HuH-7 (cell line): ENCODE measurements at regions not wholly inside any gene's neighbourhood (a gene's known extent, or its start where the extent isn't known, plus 50 kb on each side); places are given as distances from the start of the nearest gene placed in this dataset.
"Not testable (repeated sequence)": the region's sequence is repeated elsewhere in the genome, so short reads cannot be mapped to it uniquely, and the experiment has no call there.

Source experiments
- DNase-seq: peaks from one replicate; pipeline ENCODE4 v3.0.0; 2011; ENCODE audit warnings: low spot score

DNA sequence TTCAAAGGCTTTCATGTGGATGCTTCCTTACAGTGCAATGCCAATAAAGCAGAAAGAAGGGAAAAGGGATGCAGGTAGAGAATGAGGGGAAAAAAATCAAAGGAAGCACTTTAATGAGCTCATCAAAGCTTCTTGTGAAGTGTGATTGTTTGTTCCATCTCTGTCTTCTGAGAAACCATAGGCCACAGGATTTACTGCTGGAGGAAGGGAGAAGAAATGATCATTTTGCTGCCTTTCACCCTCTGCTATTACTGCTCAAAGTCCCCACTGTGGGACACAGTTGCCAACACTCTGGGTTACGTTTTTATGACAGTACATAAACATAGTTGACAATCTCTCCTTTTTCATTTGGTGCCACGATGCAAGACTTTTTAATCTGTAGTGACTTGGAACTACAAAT is 558.0 kb upstream of the TECRL start:
- no peak for DNase-seq

DNA sequence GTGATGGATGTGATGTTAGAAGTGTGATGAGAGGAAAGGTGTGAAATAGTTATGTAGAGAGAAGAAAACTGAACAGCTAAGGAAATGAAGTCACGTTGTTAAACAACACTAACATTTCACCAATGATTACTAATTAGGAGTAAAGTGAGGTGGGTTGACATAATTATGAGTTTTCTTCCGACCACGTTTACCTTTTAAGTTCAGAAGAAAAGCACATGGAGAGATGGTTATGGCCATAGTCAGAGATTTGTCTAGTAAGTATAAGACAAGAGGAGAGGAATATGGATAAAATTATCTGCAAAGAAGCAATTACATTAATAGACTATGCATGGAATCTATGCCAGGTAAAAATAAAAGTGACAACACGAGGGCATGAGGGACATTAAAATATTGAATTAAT is 551.3 kb upstream of the TECRL start:
- DNase-seq, result no peak

GRCh38 chr4:64940698-64941097 is 531.4 kb upstream of the TECRL start:
- DNase-seq, result no peak

DNA sequence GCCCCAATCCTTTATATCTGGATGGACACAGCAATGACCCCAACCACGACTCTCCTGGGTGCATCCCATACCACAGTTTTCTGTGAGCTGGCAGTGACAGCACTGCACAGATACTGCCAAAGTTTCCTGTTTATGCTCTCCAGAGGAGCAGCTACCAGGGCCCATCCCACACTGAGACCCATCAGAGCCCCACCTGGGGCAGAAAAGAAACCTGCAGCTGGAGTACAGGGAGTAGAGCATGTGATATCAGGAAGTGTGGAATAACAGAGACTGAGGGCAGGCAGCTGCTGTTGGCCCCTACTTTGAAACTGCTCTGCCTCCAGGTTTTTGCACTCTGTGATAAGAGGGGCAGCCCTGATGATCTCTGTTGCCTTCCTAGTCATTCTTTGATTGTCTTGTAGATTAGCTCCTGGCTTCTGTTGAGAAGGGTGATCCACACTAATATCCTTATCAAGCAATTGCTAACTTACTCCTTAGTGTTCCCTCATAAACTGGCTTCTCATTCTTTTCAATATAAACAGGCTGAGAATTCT is 526.3 kb upstream of the TECRL start:
- DNase-seq, result no peak

- no peak for DNase-seq
Measured at GRCh38 chr4:64911846-64912245, 502.6 kb upstream of the TECRL start.

GRCh38 chr4:64903986-64904385 is 494.7 kb upstream of the TECRL start:
- no peak for DNase-seq

GRCh38 chr4:64899563-64899962 is 490.3 kb upstream of the TECRL start:
- DNase-seq, result no peak

- not testable (repeated sequence) for DNase-seq
Measured at GRCh38 chr4:64899030-64899429, 489.8 kb upstream of the TECRL start.

- DNase-seq, result no peak
Measured at GRCh38 chr4:64897683-64898082, 488.4 kb upstream of the TECRL start.

DNA sequence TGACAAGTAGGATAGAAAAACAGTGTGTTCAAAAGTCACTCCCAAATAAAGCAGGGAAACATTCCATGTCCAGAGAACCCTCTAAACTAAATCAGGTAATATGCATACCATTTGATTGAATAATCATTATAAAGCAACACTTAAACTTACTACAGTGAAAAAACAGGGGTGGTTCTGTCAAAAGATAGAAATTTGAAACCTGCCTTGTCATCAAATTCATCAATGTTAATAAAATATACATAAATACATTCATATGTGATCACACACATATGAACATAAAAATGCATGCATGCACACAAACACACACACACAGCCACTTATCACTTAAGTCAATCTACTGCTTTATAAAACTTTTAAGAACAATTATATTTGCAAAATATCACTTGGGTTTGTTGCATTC is 485.8 kb upstream of the TECRL start:
- DNase-seq, result no peak

- no peak for DNase-seq
Measured at GRCh38 chr4:64893205-64893604, 484.0 kb upstream of the TECRL start.

GRCh38 chr4:64889906-64890610 is 480.8 kb upstream of the TECRL start:
- DNase-seq, result no peak

DNA sequence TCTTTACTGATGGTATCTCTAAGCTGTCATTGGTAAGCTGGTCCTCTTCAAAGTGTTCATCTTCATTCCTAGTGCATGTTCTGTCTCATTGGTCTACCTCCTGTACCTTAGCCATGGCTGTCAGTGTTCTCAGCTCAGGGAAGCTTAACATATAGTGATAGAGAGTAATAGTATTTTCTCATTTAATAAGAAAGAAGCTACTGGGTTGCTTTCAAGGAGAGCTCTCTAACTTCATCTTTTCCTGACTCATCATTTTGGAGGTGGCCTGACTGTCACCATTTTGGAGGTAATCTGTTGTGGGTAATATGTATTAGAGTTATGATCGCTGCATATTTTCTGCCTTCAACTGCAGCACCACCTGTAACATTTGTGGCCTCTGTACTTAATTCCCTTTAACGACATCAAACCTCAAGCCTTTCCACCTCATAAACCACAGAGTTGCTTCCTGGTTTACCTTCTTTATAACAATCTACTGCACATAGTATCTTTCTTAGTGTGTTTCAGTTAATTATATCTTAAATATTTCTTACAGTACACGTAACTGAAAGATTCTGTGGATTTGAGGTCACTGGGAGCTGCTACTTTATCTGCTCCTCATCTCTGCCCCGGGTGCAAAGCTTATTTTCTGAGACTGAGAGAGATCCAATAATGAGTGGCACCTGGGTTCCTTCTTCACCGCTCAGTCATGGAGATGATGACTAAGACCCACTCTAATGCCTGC is 474.0 kb upstream of the TECRL start:
- no peak for DNase-seq

- DNase-seq, result no peak
Measured at GRCh38 chr4:64882311-64883086, 473.2 kb upstream of the TECRL start.

DNA sequence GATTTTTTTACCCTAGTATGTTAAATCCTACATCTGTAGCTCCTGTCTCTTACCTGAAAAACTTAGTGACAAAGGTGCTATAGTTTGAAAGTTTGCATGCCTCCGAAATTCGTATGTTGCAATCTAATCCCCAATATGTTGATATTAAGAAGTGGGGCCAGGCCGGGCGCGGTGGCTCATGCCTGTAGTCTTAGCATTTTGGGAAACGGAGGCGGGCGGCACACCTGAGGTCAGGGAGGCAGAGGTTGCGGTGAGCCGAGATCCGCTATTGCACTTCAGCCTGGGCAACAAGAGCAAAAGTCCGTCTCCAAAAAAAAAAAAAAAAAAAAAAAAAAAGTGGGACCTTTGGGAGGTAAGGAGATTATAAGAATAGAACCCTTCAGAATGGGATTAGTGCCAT is 471.3 kb upstream of the TECRL start:
- no peak for DNase-seq

- no peak for DNase-seq
Measured at GRCh38 chr4:64876021-64876420, 466.8 kb upstream of the TECRL start.

GRCh38 chr4:64870558-64870957 is 461.3 kb upstream of the TECRL start:
- no peak for DNase-seq

GRCh38 chr4:64857815-64858214 is 448.6 kb upstream of the TECRL start:
- DNase-seq, result no peak

DNA sequence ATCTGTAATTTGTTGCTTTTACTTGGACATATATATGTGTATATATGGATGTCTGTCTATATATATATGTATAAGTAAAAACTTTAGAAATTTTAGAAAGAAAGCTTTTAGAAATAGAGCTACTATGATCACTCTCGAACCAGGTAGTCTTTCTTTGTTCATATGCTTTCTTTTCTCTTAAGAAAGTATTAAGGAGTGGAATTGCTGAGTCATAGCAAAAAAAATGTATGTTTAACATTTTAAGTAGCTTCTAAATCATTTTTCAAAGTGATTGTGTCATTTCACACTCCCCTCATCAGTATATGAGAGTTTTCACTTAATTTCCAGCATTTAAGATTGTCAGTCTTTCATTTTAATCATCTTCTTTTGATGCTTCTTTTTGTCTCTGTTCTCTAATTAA is 447.9 kb upstream of the TECRL start:
- DNase-seq, result no peak

DNA sequence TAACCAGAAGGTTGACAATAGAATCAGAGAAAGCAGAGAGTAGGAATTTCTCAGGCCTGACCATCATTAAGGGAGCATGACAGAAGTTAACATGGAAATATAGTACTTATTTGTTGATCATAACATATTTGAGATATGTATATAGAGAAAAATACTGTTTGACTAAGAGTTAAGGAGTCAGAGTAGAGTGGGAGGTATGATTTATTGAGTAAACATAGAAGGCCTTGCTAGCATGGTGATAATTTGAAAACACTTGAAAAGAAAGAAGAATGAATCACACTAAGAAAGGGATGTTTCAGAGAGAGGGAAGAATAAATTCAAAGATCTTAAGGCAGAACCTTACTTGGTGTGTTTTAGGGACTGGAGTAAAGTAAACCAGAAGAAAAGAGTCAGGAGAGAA is 437.2 kb upstream of the TECRL start:
- DNase-seq, result no peak

DNA sequence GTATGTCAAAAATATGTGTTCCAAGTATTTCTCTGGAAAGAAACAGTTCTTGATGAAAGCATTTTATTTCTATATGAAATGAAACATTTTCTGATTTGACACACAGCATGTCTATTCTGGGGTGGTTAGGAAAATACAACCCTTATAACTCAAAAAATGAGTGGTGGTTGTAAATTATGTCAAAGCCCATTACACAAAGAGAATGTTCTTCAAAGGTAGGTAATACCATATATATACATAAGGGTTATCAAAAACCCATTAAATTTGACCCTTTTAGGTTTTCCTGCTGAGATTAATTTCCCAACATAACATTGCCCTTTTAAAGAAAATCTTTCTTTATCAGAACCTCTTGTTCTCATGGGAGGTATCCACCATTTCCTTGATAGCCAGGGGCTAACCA is 420.5 kb upstream of the TECRL start:
- no peak for DNase-seq

DNA sequence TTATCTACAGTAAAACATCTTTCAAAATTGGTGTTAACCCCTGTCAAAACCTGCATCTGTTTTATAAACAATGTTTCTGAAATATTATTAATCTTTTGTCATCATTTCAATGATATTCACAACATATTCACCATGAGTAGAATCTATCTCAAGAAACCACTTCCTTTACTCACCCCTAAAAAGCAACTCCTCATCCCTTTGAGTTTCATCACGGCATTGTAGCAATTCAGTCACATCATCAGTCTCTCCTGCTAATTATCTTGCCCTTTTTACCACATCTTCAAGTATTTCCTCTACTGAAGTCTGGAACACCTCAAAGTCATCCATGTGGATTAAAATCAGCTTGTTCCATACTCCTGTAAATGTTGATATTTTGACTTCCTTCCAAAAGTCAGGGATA is 415.3 kb upstream of the TECRL start:
- DNase-seq, result no peak

DNA sequence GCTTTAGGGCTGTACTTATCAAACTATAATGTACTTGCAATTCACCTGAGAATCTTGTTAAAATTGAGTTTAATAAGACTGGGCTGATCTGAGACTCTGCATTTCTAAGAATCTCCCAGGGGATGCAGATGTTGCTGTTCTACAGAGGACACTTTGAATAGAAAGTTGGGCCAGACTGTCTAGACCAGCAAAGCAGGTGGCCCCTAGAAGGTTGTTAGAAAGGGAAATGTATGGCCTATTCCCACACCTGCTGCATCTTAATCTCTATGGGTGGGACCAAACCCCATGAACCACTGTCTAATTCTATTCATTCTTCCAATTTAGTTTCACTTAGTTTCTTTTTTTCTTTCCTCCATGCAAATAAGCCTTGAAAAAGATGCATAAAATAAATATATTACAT is 413.2 kb upstream of the TECRL start:
- no peak for DNase-seq
